Astrocyte of the cerebellum (primary cell): ENCODE measurements at regions not wholly inside any gene's neighbourhood (a gene's known extent, or its start where the extent isn't known, plus 50 kb on each side); places are given as distances from the start of the nearest gene placed in this dataset.

ENCODE experiments used
- DNase-seq: peaks from one replicate; pipeline ENCODE4 v3.0.0-alpha.2; 2011; ENCODE audit warnings: low read depth
- H3K4me3 ChIP-seq: 2 replicates; pipeline ENCODE4 v1.5.1; 2011; ENCODE audit warnings: mild to moderate bottlenecking, low read depth, low read length, moderate library complexity
- in situ Hi-C: cut with HindIII; loops from 2 replicates; pipeline ENCODE4 v1.10.0; 2017; ENCODE audit warnings: low sequenced_read_pairs
- TF ChIP-seq, protein P1 (sequence below): IDR thresholded peaks from 2 replicates; pipeline ENCODE4 v1.5.1; 2012; ENCODE audit warnings: low read length, low read depth, moderate library complexity, mild to moderate bottlenecking; ENCODE audit errors: missing control alignments

DNA sequence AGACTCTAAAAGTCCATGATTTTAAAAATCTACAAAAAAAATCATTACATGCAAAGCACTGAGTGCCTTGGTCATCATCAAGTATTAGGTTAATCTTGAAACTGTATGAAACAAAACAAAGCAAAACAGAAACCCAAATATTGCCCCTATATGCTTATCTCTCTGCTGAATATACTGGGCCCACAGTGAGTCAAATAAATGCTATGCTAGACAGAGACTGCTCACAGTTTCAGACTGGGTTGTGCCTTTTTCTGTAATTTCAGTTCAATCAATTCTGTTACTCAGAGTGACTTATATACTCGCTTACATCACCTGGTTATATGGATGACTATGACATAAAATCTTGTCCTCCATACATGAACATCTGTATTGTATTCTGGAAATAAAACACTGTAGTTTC, 257.1 kb upstream of the ACTRT1 start:
- in situ Hi-C loops = no loop called here
- DNase-seq = no peak
- H3K4me3 ChIP-seq = no peak overlapping the region
- TF ChIP-seq, protein P1, sequence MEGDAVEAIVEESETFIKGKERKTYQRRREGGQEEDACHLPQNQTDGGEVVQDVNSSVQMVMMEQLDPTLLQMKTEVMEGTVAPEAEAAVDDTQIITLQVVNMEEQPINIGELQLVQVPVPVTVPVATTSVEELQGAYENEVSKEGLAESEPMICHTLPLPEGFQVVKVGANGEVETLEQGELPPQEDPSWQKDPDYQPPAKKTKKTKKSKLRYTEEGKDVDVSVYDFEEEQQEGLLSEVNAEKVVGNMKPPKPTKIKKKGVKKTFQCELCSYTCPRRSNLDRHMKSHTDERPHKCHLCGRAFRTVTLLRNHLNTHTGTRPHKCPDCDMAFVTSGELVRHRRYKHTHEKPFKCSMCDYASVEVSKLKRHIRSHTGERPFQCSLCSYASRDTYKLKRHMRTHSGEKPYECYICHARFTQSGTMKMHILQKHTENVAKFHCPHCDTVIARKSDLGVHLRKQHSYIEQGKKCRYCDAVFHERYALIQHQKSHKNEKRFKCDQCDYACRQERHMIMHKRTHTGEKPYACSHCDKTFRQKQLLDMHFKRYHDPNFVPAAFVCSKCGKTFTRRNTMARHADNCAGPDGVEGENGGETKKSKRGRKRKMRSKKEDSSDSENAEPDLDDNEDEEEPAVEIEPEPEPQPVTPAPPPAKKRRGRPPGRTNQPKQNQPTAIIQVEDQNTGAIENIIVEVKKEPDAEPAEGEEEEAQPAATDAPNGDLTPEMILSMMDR = no peak

DNA sequence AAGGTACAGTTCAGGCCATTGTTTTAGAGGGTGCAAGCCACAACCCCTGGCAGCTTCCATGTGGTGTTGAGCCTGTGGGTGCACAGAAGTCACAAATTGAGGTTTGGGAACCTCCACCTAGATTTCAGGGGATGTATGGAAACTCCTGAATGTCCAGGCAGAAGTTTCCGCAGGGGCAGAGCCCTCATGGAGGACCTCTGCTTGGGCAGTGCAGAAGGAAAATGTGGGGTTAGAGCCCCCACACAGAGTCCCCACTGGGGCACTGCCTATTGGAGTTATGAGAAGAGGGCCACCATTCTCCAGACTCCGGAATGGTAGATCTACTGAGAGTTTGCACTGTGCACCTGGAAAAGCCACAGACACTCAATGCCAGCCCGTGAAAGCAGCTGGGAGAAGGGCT, 242.0 kb upstream of the ACTRT1 start:
- DNase-seq = no peak
- TF ChIP-seq, protein P1 = no peak
- in situ Hi-C loops = no loop called here
- no peak overlapping the region for H3K4me3 ChIP-seq

DNA sequence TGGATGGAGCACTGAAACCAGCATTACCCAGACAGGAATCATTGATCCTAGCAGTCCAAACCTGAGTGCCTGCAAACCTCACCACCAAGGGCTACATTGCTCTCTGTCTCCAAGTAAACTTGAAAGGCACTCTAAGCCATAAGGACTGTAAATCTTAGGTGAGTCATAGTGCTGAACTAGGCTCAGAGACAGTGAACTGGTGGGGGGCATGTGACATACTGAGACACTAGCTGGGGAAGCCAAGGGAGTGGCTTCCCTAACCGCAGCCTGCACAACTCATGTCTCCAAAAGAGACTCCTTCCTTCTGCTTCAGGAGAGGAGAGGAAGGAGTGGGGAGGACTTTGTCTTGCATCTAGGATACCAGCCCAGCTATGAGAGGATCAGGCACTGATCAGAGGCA, 235.5 kb upstream of the ACTRT1 start:
- TF ChIP-seq, protein P1 = no peak
- in situ Hi-C loops = no loop called here
- H3K4me3 ChIP-seq = no peak overlapping the region
- DNase-seq = no peak

DNA sequence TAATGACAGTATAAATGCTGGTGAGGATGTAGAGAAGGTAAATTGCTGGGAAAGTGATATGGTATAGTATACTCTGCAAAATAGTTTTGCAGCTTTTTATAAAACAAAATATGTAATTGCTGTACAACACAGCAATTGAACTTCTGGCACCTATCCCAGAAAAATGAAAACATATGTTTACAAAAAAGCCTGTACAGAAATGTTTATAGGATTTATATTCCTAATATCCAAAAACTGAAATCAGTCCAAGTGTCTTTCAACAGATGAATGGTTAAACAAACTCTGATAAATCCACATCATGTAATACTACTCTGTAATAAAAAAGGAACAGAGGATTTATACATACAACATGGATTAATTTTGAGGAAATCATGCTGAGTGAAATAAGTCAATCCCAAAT, 198.4 kb upstream of the ACTRT1 start:
- H3K4me3 ChIP-seq = no peak overlapping the region
- in situ Hi-C loops = no loop called here
- TF ChIP-seq, protein P1 = no peak
- DNase-seq = no peak

DNA sequence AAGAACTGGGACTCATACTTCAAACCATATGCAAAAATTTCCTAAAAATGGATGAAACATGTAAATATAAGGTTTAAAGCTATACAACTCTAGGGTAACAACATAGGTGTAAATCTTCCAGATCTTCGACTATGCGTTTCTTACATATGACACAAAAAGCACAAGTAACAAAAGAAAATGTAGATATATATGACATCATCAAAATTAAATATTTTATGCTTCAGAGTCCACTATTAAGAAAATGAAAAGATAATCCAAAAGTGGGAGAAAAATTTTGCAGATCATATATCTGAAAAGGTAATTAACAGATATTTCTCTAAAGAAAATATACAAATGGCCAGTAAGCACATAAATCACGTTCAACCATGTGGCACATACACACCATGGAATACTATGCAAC, 164.2 kb upstream of the ACTRT1 start:
- TF ChIP-seq, protein P1 = no peak
- in situ Hi-C loops = no loop called here
- H3K4me3 ChIP-seq = no peak overlapping the region
- no peak for DNase-seq

DNA sequence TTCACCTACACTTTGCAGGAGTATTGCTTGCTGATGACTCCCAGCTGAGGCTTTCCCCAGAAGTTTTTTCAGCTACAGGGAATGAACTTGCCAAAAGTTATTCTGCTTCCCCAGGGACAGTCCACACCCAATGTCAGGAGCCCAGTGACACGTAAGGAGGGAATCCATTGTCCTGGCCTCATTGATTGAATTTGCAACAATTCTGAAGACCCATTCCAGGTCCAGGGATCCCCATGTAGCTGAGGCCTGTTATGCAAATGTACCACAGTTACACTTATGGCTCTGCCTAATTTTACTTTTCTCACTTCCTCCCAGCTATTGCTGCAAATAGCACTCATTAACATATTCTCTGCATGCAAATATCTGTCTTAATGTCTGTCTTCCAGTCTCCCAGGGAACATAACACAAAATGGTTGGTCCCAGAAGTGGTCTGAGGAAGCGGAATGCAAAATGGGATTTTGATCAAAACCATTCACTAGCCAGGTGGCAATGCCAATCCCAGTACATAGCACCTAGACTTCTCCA, 113.7 kb upstream of the ACTRT1 start:
- DNase-seq = no peak
- in situ Hi-C loops = no loop called here
- no peak overlapping the region for H3K4me3 ChIP-seq
- TF ChIP-seq, protein P1 = no peak

DNA sequence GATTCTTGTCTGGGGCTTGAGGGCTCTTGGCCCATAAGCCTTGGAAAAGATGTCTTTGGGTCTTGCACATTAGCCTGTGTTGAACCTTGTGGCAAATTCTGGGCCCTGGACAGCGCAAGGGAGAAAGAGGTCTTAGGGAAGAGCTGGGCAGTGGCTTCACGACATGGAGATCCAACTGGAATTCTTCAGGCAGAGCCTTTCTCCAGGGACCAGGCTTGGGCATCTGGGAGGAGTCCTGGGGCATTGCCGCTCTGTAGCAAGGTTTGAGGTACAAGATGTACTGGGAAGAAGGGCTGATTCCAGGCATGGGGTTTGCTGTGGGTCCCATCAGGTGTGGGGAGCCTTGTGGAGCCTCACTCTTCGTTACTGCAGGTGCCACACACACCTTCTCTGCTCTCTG, 104.0 kb upstream of the ACTRT1 start:
- DNase-seq = no peak
- in situ Hi-C loops = no loop called here
- TF ChIP-seq, protein P1 = no peak
- H3K4me3 ChIP-seq = no peak overlapping the region
